Loucy (cell line): ENCODE measurements at regions not wholly inside any gene's neighbourhood (a gene's known extent, or its start where the extent isn't known, plus 50 kb on each side); places are given as distances from the start of the nearest gene placed in this dataset.

Experiments used
- H2AFZ ChIP-seq: fragments of 200-600 bp; sonication (generic); 2 replicates; pipeline ENCODE4 v1.6.0; 2016; ENCODE audit warnings: antibody characterized with exemption, mild to moderate bottlenecking, low read length, moderate library complexity
- H3F3A ChIP-seq: fragments of 200-600 bp; 2 replicates; pipeline ENCODE4 v1.6.0; 2016; ENCODE audit warnings: antibody characterized with exemption, low read depth, mild to moderate bottlenecking
- H3K27me3 ChIP-seq: fragments of 200-600 bp; sonication (generic); 2 replicates; pipeline ENCODE4 v1.6.1; 2014; ENCODE audit warnings: low read length, mild to moderate bottlenecking; ENCODE audit not compliant: insufficient read depth, poor library complexity, severe bottlenecking
- H3K36me3 ChIP-seq: fragments of 200-600 bp; sonication (generic); 2 replicates; pipeline ENCODE4 v1.6.1; 2016; ENCODE audit warnings: low read length; ENCODE audit not compliant: insufficient read depth
- H3K4me1 ChIP-seq: fragments of 200-600 bp; sonication (generic); 2 replicates; pipeline ENCODE4 v1.5.1; 2014; ENCODE audit warnings: low read length, mild to moderate bottlenecking; ENCODE audit not compliant: insufficient read depth, poor library complexity, severe bottlenecking
- H3K4me2 ChIP-seq: fragments of 200-600 bp; sonication (generic); 2 replicates; pipeline ENCODE4 v1.6.0; 2014; ENCODE audit warnings: antibody characterized with exemption, low read length, low read depth, mild to moderate bottlenecking; ENCODE audit not compliant: poor library complexity, severe bottlenecking
- H3K4me3 ChIP-seq: fragments of 200-600 bp; sonication (generic); 2 replicates; pipeline ENCODE4 v1.5.1; 2014; ENCODE audit warnings: low read length, mild to moderate bottlenecking, mixed read lengths; ENCODE audit not compliant: poor library complexity, severe bottlenecking
- H3K79me2 ChIP-seq: fragments of 200-600 bp; sonication (generic); 2 replicates; pipeline ENCODE4 v1.6.1; 2014; ENCODE audit warnings: low read length; ENCODE audit not compliant: insufficient read depth
- H3K9ac ChIP-seq: fragments of 200-600 bp; sonication (generic); 2 replicates; pipeline ENCODE4 v1.6.0; 2014; ENCODE audit warnings: mild to moderate bottlenecking, low read depth, low read length, moderate library complexity; ENCODE audit not compliant: poor library complexity, severe bottlenecking
- H3K9me2 ChIP-seq: fragments of 200-600 bp; sonication (generic); replicated peaks from 2 replicates; pipeline ENCODE4 v1.6.1; 2016; ENCODE audit warnings: low read depth, low read length, mixed read lengths
- H3K9me3 ChIP-seq: fragments of 200-600 bp; sonication (generic); 2 replicates; pipeline ENCODE4 v1.6.1; 2014; ENCODE audit warnings: mild to moderate bottlenecking, antibody characterized with exemption, low read length, low read depth; ENCODE audit not compliant: insufficient read depth
- H4K20me1 ChIP-seq: fragments of 200-600 bp; sonication (generic); 2 replicates; pipeline ENCODE4 v1.6.0; 2014; ENCODE audit warnings: antibody characterized with exemption, low read length, mild to moderate bottlenecking; ENCODE audit not compliant: insufficient read depth, poor library complexity, severe bottlenecking
- EZH2phosphoT487 ChIP-seq: fragments of 200-600 bp; IDR thresholded peaks from 2 replicates; pipeline ENCODE4 v1.6.1; 2018; ENCODE audit warnings: antibody characterized with exemption, mild to moderate bottlenecking, moderate library complexity, borderline replicate concordance
- TF ChIP-seq, protein P1 (sequence below): fragments of 200-600 bp; sonication (generic); conservative IDR thresholded peaks from 2 replicates; pipeline ENCODE4 v1.5.1; 2014; ENCODE audit warnings: mild to moderate bottlenecking, antibody characterized with exemption, low read length

DNA sequence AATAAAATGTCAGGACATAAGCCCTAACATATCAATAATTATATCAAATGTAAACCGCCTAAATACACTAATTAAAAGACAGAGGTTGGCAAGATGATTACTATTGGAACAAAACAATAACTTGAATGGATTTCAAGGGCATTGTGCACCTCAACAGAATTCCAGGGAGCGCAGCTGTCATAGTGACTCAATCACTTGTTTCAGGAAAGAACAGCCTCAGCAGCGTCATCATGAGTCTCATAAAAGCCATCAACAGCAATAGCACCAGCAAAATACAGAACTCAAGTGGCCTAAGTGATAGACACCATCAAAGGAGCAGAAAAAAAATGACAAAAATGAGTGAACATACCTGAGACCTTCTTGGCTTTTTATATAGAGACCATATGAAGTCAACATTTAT lies 632.7 kb upstream of the NR5A2 start:
- TF ChIP-seq, protein P1, sequence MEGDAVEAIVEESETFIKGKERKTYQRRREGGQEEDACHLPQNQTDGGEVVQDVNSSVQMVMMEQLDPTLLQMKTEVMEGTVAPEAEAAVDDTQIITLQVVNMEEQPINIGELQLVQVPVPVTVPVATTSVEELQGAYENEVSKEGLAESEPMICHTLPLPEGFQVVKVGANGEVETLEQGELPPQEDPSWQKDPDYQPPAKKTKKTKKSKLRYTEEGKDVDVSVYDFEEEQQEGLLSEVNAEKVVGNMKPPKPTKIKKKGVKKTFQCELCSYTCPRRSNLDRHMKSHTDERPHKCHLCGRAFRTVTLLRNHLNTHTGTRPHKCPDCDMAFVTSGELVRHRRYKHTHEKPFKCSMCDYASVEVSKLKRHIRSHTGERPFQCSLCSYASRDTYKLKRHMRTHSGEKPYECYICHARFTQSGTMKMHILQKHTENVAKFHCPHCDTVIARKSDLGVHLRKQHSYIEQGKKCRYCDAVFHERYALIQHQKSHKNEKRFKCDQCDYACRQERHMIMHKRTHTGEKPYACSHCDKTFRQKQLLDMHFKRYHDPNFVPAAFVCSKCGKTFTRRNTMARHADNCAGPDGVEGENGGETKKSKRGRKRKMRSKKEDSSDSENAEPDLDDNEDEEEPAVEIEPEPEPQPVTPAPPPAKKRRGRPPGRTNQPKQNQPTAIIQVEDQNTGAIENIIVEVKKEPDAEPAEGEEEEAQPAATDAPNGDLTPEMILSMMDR, result no peak
- TF ChIP-seq EZH2phosphoT487, result no peak

DNA sequence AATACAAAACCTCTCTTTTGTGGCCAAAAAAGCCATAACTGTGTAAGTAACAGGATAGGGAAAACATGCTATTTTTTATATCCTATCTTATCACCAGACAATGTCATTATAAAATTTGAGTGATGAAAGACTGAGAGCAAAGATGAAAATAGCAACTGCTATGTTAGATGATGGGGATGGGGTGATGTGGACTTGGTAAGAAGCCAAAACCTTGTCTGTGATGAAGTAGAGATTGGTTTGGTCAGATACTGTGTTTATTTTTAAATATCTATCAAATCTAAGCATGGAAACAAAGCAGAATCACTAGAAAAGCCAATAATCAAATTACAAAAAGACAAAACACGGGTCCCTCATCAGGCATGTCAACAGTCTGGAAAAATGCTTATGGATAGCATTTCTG lies 631.1 kb upstream of the NR5A2 start:
- Histone ChIP-seq H3F3A (no peaks in the 10 kb centered on the region), H4K20me1 (no peaks in the 10 kb centered on the region), H2AFZ (no peak overlapping the region), H3K4me2 (no peak overlapping the region), H3K9ac (no peak overlapping the region), H3K79me2 (no peaks in the 10 kb centered on the region), H3K4me3 (no peak overlapping the region), H3K9me2 (no peaks in the 10 kb centered on the region), H3K36me3 (no peaks in the 10 kb centered on the region), H3K27me3 (no peaks in the 10 kb centered on the region), H3K9me3 (no peaks in the 10 kb centered on the region), H3K4me1 (peaks cover 6% of the 10 kb centered on the region)
- TF ChIP-seq, protein P1, result no peak
- no peak for TF ChIP-seq EZH2phosphoT487

More for the DNA sequence above, 632.7 kb upstream of the NR5A2 start:
- Histone ChIP-seq H3K9ac (no peak overlapping the region), H4K20me1 (no peaks in the 10 kb centered on the region), H3K4me1 (no peaks in the 10 kb centered on the region), H3K27me3 (no peaks in the 10 kb centered on the region), H3K4me3 (no peak overlapping the region), H3K79me2 (no peaks in the 10 kb centered on the region), H3K36me3 (no peaks in the 10 kb centered on the region), H3K9me3 (no peaks in the 10 kb centered on the region), H3K4me2 (no peak overlapping the region), H3K9me2 (no peaks in the 10 kb centered on the region), H3F3A (no peaks in the 10 kb centered on the region), H2AFZ (no peak overlapping the region)

DNA sequence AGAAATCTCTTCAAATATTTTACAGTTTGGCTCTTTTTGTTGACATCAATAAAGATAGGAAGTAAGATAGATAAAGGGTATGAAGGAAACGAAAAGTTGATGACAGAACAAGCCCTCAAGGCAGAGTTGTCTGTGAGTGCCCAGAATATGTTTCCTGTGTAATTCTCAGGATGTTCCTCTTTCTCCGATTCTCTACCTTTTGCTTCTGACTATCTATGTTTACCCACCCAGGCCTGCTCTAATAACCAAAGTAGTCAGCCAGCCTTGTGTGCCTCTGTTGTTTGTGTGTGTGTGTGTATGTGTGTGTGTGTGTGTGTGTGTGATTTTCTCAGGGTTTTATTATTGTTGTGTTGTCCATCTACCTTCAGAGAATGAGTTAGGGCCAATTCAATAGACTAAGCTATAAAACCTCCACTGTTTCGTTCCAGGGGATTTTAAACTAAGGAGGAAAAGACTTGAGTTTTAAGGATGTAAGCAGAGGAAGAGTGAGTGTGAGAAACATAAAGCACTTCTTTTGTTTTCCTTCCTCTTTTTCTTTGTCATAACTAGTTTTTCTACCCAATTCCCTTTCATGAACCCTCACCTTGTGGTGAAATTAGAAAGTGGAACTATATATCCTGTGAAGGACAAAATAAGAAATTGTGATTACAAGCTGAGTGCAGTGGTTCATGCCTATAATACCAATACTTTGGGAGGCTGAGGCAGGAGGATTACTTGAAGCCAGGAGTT lies 627.4 kb upstream of the NR5A2 start:
- Histone ChIP-seq H3K36me3 (no peaks in the 10 kb centered on the region), H3K79me2 (no peaks in the 10 kb centered on the region), H3K4me2 (no peak overlapping the region), H3K4me1 (peaks cover 6% of the 10 kb centered on the region), H3K9me2 (no peaks in the 10 kb centered on the region), H3K9me3 (no peaks in the 10 kb centered on the region), H3K9ac (no peak overlapping the region), H2AFZ (0 out of 2 replicates have a peak overlapping the region, but pooled peaks have one; percentile 32), H4K20me1 (no peaks in the 10 kb centered on the region), H3K4me3 (no peak overlapping the region), H3F3A (no peaks in the 10 kb centered on the region), H3K27me3 (no peaks in the 10 kb centered on the region)
- TF ChIP-seq, protein P1, result no peak; the same call in 1 of the 2 replicates
- TF ChIP-seq EZH2phosphoT487, result no peak
